ENCODE measurements at regions not wholly inside any gene's neighbourhood (a gene's known extent, or its start where the extent isn't known, plus 50 kb on each side); places are given as distances from the start of the nearest gene placed in this dataset.

- TF ChIP-seq POLR2A (IDR thresholded peaks at IDR 0.05): no peak
- no peak for TF ChIP-seq CTCF (IDR thresholded peaks at IDR 0.05)
Observed at GRCh38 chr16:51056331-51056730, 94.7 kb downstream of the SALL1 start.
